K562 (cell line): ENCODE measurements at regions not wholly inside any gene's neighbourhood (a gene's known extent, or its start where the extent isn't known, plus 50 kb on each side); places are given as distances from the start of the nearest gene placed in this dataset.

Experiments used
- ATAC-seq: fragments of 200-7000 bp; cut with Tn5 transposase; 3 replicates; pipeline ENCODE4 v1.9.1; 2020; ENCODE audit warnings: moderate library complexity
- BruUV-seq: library from RNA; stranded (reverse); fragments of 400-500 nt; replicated peaks from 2 replicates; lab custom pipeline; 2021; lab: Mats Ljungman, UMichigan
- CTCF ChIA-PET: fragments of 300-600 bp; formaldehyde crosslinking; extraction: SDS; loops from one replicate; lab custom pipeline; 2021; ENCODE audit warnings: low intra/inter-chr PET ratio; lab: Yijun Ruan, JAX
- POLR2A ChIA-PET: fragments of 300-600, 350-650 bp; sonication (Branson Sonifier 250); formaldehyde crosslinking; extraction: SDS; loops from one replicate; lab custom pipeline; 2021; ENCODE audit warnings: antibody characterized with exemption, inconsistent platforms; lab: Yijun Ruan, JAX
- DNase-seq, 4 experiments: peaks; one replicate each; pipeline versions ENCODE4 v3.0.0 to v3.0.0-alpha.2; 2011 to 2018; ENCODE audit warnings: low spot score in 3 of 4, mixed read lengths in 3 of 4; ENCODE audit errors: extremely low read depth in 1 of 4
- FAIRE-seq: peaks from 2 replicates; lab custom pipeline; 2011; peaks lifted over from hg19 to GRCh38; lab: Jason Lieb, UNC
- H2AFZ ChIP-seq: 2 replicates; pipeline ENCODE4 v1.6.0; 2011; ENCODE audit warnings: low read depth, low read length, control low read depth, inconsistent platforms
- H3K27ac ChIP-seq: fragments of 200-600 bp; 3 replicates; pipeline ENCODE4 v1.8.0; 2011; ENCODE audit warnings: low read depth, mild to moderate bottlenecking, control low read depth, inconsistent platforms, low read length, moderate library complexity, mixed read lengths; ENCODE audit errors: extremely low read depth
- H3K27me3 ChIP-seq, 2 experiments: fragments of 300-600 bp in 1 of 2; 2 replicates in 1 of 2; 3 replicates in 1 of 2; pipeline versions ENCODE4 v1.6.0 to v1.8.0; 2011; ENCODE audit warnings: inconsistent platforms in 2 of 2, low read length in 2 of 2, mild to moderate bottlenecking in 1 of 2, mixed read lengths in 1 of 2, moderate library complexity in 1 of 2; ENCODE audit not compliant: control insufficient read depth in 2 of 2, insufficient read depth in 2 of 2
- H3K36me3 ChIP-seq: fragments of 300-600 bp; 3 replicates; pipeline ENCODE4 v1.8.0; 2011; ENCODE audit warnings: mild to moderate bottlenecking, low read length, inconsistent platforms; ENCODE audit not compliant: control insufficient read depth, insufficient read depth
- H3K4me1 ChIP-seq, 2 experiments: fragments of 200-600 bp in 1 of 2; replicated peaks in 1 of 2; 2 replicates in 1 of 2; 3 replicates in 1 of 2; pipeline versions ENCODE4 v1.5.1 to v1.8.0; 2011; ENCODE audit warnings: inconsistent platforms in 2 of 2, low read length in 2 of 2, mild to moderate bottlenecking in 1 of 2, mixed read lengths in 1 of 2, moderate library complexity in 1 of 2; ENCODE audit not compliant: control insufficient read depth in 2 of 2, insufficient read depth in 2 of 2
- H3K4me2 ChIP-seq: 2 replicates; pipeline ENCODE4 v1.6.1; 2011; ENCODE audit warnings: low read length, control low read depth, inconsistent platforms, mixed read lengths; ENCODE audit not compliant: insufficient read depth
- H3K4me3 ChIP-seq: fragments of 200-600 bp; sonication (generic), shearing (Covaris generic); 2 replicates; pipeline ENCODE4 v1.5.1; 2016; ENCODE audit warnings: control low read depth, inconsistent platforms
- H3K79me2 ChIP-seq: fragments of 200-600 bp; 3 replicates; pipeline ENCODE4 v1.8.0; 2011; ENCODE audit warnings: low read length, inconsistent platforms; ENCODE audit not compliant: control insufficient read depth, insufficient read depth
- H3K9ac ChIP-seq, 2 experiments: 2 replicates each; pipeline versions ENCODE4 v1.6.0 to v1.6.1; 2011; ENCODE audit warnings: low read depth in 2 of 2, low read length in 2 of 2, control low read depth in 1 of 2, inconsistent platforms in 1 of 2, mild to moderate bottlenecking in 1 of 2, mixed read lengths in 1 of 2; ENCODE audit not compliant: insufficient read depth in 1 of 2
- H3K9me1 ChIP-seq: one replicate; pipeline ENCODE4 v1.6.0; 2011; ENCODE audit warnings: inconsistent platforms, mild to moderate bottlenecking, low read length, moderate library complexity; ENCODE audit not compliant: control insufficient read depth, insufficient read depth
- H3K9me3 ChIP-seq: replicated peaks from 2 replicates; pipeline ENCODE4 v1.5.1; 2011; ENCODE audit warnings: low read depth, low read length, inconsistent platforms; ENCODE audit not compliant: control insufficient read depth, insufficient read depth
- H4K20me1 ChIP-seq: replicated peaks from 2 replicates; pipeline ENCODE4 v1.6.1; 2011; ENCODE audit warnings: low read length, inconsistent platforms, mixed read lengths; ENCODE audit not compliant: control insufficient read depth, insufficient read depth
- BRCA1 ChIP-seq, 2 experiments: fragments of 450-650 bp in 1 of 2; sonication (generic) in 1 of 2; formaldehyde crosslinking in 1 of 2; IDR thresholded peaks; 2 replicates each; pipeline versions ENCODE4 v1.5.0 to v1.6.1; 2017 to 2020; ENCODE audit warnings: mild to moderate bottlenecking in 1 of 2, missing genetic modification reagents in 1 of 2
- CHAMP1 ChIP-seq: fragments of 450-650 bp; IDR thresholded peaks from 2 replicates; pipeline ENCODE4 v1.6.1; 2016; ENCODE audit warnings: mild to moderate bottlenecking
- FOXA1 ChIP-seq: fragments of 450-650 bp; IDR thresholded peaks from 2 replicates; pipeline ENCODE4 v1.6.1; 2016; ENCODE audit warnings: mild to moderate bottlenecking, borderline replicate concordance
- IRF2 ChIP-seq: sonication (generic); formaldehyde crosslinking; IDR thresholded peaks from 2 replicates; pipeline ENCODE4 v1.8.1; 2022; ENCODE audit warnings: mild to moderate bottlenecking, missing genetic modification reagents
- REST ChIP-seq, 2 experiments: fragments of 450-650 bp; formaldehyde crosslinking in 1 of 2; IDR thresholded peaks; 2 replicates each; pipeline versions ENCODE4 v1.4.0 to v1.6.1; 2014 to 2020; ENCODE audit warnings: mild to moderate bottlenecking in 2 of 2, borderline replicate concordance in 1 of 2, low read depth in 1 of 2
- SIX5 ChIP-seq, 2 experiments: IDR thresholded peaks; 2 replicates each; pipeline ENCODE4 v1.6.1; 2011; ENCODE audit warnings: low read length in 2 of 2, borderline replicate concordance in 1 of 2, low read depth in 1 of 2, mild to moderate bottlenecking in 1 of 2, moderate library complexity in 1 of 2; ENCODE audit not compliant: insufficient read depth in 1 of 2
- ZNF140 ChIP-seq: fragments of 250-450 bp; sonication (Bioruptor Pico); IDR thresholded peaks from 2 replicates; pipeline ENCODE4 v1.8.0; 2021; ENCODE audit warnings: moderate library complexity, mild to moderate bottlenecking, inconsistent platforms
- WGBS: fragments of 100-300 bp; shearing (Covaris generic); methylation state at CpG from one replicate; pipeline ENCODE4 v1.1.6; 2016; ENCODE audit warnings: low coverage, mixed read lengths; ENCODE audit not compliant: insufficient coverage; ENCODE audit errors: missing lambda C conversion rate; 5-methylcytosine and 5-hydroxymethylcytosine counted together
- in situ Hi-C: fragments of 300-500 bp; cut with MboI; formaldehyde crosslinking; loops from 4 replicates; pipeline ENCODE4 v1.15.0; 2018; ENCODE audit warnings: inconsistent platforms, mixed read lengths
- intact Hi-C: fragments of 100-400 bp; cut with micrococcal nuclease; formaldehyde crosslinking; loops from 2 replicates; pipeline ENCODE4 v1.14.2; 2022

GRCh38 chr9:69985971-69986370, 57.7 kb upstream of the MAMDC2 start:
- FAIRE-seq (no peak), DNase-seq (no peak), ATAC-seq (no peak)
- no peaks in the 10 kb centered on the region for H4K20me1 ChIP-seq
- POLR2A ChIA-PET: no interaction called here
- no peak overlapping the region for H3K4me3 ChIP-seq
- no peaks in the 10 kb centered on the region for H3K27me3 ChIP-seq
- no peaks in the 10 kb centered on the region for H3K36me3 ChIP-seq
- no peaks in the 10 kb centered on the region for H3K9me1 ChIP-seq
- H3K9me3 ChIP-seq: no peaks in the 10 kb centered on the region
- no TSS peak for BruUV-seq
- no peaks in the 10 kb centered on the region for H3K4me1 ChIP-seq
- CTCF ChIA-PET: no interaction called here
- no peak overlapping the region for H3K4me2 ChIP-seq
- intact Hi-C loops (no loop called here), in situ Hi-C loops (no loop called here)
- H3K9ac ChIP-seq: no peak overlapping the region
- no peak overlapping the region for H2AFZ ChIP-seq
- no peak overlapping the region for H3K27ac ChIP-seq
- no peaks in the 10 kb centered on the region for H3K79me2 ChIP-seq
- TF ChIP-seq ZNF140 (CRISPR knock-in tag) (no peak), REST (IDR thresholded peaks at IDR 0.05; ENCODE audit: borderline replicate concordance) (no peak), REST (CRISPR knock-in tag; IDR thresholded peaks at IDR 0.05; ENCODE audit: low read depth) (no peak), IRF2 (CRISPR knock-in tag) (no peak), CHAMP1 (no peak), SIX5 (IDR thresholded peaks at IDR 0.05; ENCODE audit: borderline replicate concordance in 1 of 2, insufficient read depth in 1 of 2, low read depth in 1 of 2, low read length in 2 of 2) (no peak), FOXA1 (no peak), BRCA1 (IDR thresholded peaks at IDR 0.05) (no peak), BRCA1 (CRISPR knock-in tag; IDR thresholded peaks at IDR 0.05) (no peak)
- WGBS: 6% methylated on average over 2 of the region's 2 CpGs
